Stomach (tissue), 8 donors: ENCODE measurements at regions not wholly inside any gene's neighbourhood (a gene's known extent, or its start where the extent isn't known, plus 50 kb on each side); places are given as distances from the start of the nearest gene placed in this dataset.

Experiments used
- DNase-seq, 2 donors: peaks; one replicate each; pipeline versions ENCODE4 v3.0.0 to v3.0.0-alpha.2; 2013 to 2019
- H3K27ac ChIP-seq, 5 donors: fragments of 200-600 bp in 4 of 5; sonication (generic) in 4 of 5; one replicate each; pipeline ENCODE4 v1.5.1; 2013 to 2019; ENCODE audit warnings: mild to moderate bottlenecking in 1 of 5, moderate library complexity in 1 of 5
- H3K27me3 ChIP-seq, 3 donors: fragments of 200-600 bp; sonication (generic); one replicate each; pipeline ENCODE4 v1.5.1; 2017 to 2019; ENCODE audit warnings: mixed run types in 1 of 3
- H3K36me3 ChIP-seq, 4 donors: fragments of 200-600 bp; sonication (generic); 1 replicate in 3 of 4; 2 replicates in 1 of 4; pipeline ENCODE4 v1.5.1; 2016 to 2019
- H3K4me1 ChIP-seq, 4 donors: fragments of 200-600 bp; sonication (generic); one replicate each; pipeline ENCODE4 v1.5.1; 2016 to 2019
- H3K4me3 ChIP-seq, 4 donors: fragments of 200-600 bp; sonication (generic) in 3 of 4; one replicate each; pipeline ENCODE4 v1.5.1; 2016 to 2019; ENCODE audit warnings: mild to moderate bottlenecking in 1 of 4
- H3K9me3 ChIP-seq, 4 donors: fragments of 200-600 bp; sonication (generic); one replicate each; pipeline ENCODE4 v1.5.1; 2016 to 2019
- CTCF ChIP-seq, 7 experiments: fragments of 450-650 bp in 4 of 7; fragments of 200-600 bp in 3 of 7; sonication (generic) in 3 of 7; IDR thresholded peaks; one replicate each; pipeline ENCODE4 v1.5.1; 2016 to 2019; ENCODE audit warnings: antibody characterized with exemption in 7 of 7, control low read depth in 2 of 7, mild to moderate bottlenecking in 1 of 7
- EP300 ChIP-seq: sonication (generic); formaldehyde crosslinking; IDR thresholded peaks from one replicate; pipeline ENCODE4 v1.6.1; 2017; ENCODE audit warnings: antibody characterized with exemption
- POLR2A ChIP-seq, 4 donors: fragments of 450-650 bp; IDR thresholded peaks; one replicate each; pipeline ENCODE4 v1.6.1; 2016; ENCODE audit warnings: antibody characterized with exemption in 4 of 4, control low read depth in 2 of 4, mild to moderate bottlenecking in 1 of 4, moderate library complexity in 1 of 4
- POLR2AphosphoS5 ChIP-seq, 3 donors: sonication (generic); formaldehyde crosslinking; IDR thresholded peaks; one replicate each; pipeline ENCODE4 v1.6.1; 2016; ENCODE audit warnings: antibody characterized with exemption in 3 of 3
- WGBS, 5 donors: extraction: QIAGEN DNeasy Blood & Tissue Kit in 3 of 5; methylation state at CpG; one replicate each; pipeline versions ENCODE4 v1.1.5 to v1.1.7; 2013 to 2018; 5-methylcytosine and 5-hydroxymethylcytosine counted together
- intact Hi-C: fragments of 100-400 bp; cut with DNase I; formaldehyde crosslinking; loops from one replicate; pipeline ENCODE4 v1.15.1; 2023; ENCODE audit warnings: low total_unique reads
- donor health status: healthy with polysubstance abuse.
- donor health status: Bipolar disorder and iron deficiency.
- donor health status: healthy.

GRCh38 chr1:14482784-14483450, 115.6 kb upstream of the KAZN start:
- H3K27ac ChIP-seq = no peak overlapping the region
- H3K4me1 ChIP-seq = peaks cover 0 to 6% (median 0%) of the 10 kb centered on the region in 4 donors
- TF ChIP-seq POLR2A (IDR thresholded peaks at IDR 0.05) = no peak
- intact Hi-C loops = no loop called here
- H3K9me3 ChIP-seq = peaks cover 0 to 3% (median 0%) of the 10 kb centered on the region in 4 donors
- DNase-seq = peak in 1 of 2 donors; percentile 20
- no peaks in the 10 kb centered on the region for H3K27me3 ChIP-seq
- H3K36me3 ChIP-seq = no peaks in the 10 kb centered on the region
- H3K4me3 ChIP-seq = no peak overlapping the region
- 64 to 75% (median 70%) methylated on average over 7 of the region's 7 CpGs for WGBS, 5 donors

- TF ChIP-seq POLR2A (IDR thresholded peaks at IDR 0.05) (no peak), POLR2AphosphoS5 (IDR thresholded peaks at IDR 0.05) (no peak), EP300 (no peak), CTCF (IDR thresholded peaks at IDR 0.05) (no peak)
- no peaks in the 10 kb centered on the region for H3K27me3 ChIP-seq
- 95 to 97% (median 96%) methylated on average over 5 of the region's 5 CpGs for WGBS, 5 donors
- peaks cover 0 to 6% (median 0%) of the 10 kb centered on the region in 4 donors for H3K4me1 ChIP-seq
- no peak overlapping the region for H3K4me3 ChIP-seq
- intact Hi-C loops = no loop called here
- no peak overlapping the region for H3K27ac ChIP-seq
- H3K36me3 ChIP-seq = no peaks in the 10 kb centered on the region
- no peak for DNase-seq
- peaks cover 0 to 3% (median 0%) of the 10 kb centered on the region in 4 donors for H3K9me3 ChIP-seq
Observed at GRCh38 chr1:14485285-14485684, 113.2 kb upstream of the KAZN start.

GRCh38 chr1:14486401-14487201, 111.9 kb upstream of the KAZN start:
- H3K27ac ChIP-seq = peak overlapping the region in 2 of 5 donors; percentile 8 to 39

GRCh38 chr1:14487671-14488070, 110.8 kb upstream of the KAZN start:
- Histone ChIP-seq H3K27me3 (no peaks in the 10 kb centered on the region), H3K4me1 (peaks cover 0 to 6% (median 0%) of the 10 kb centered on the region in 4 donors), H3K36me3 (no peaks in the 10 kb centered on the region), H3K27ac (no peak overlapping the region), H3K9me3 (peaks cover 0 to 3% (median 0%) of the 10 kb centered on the region in 4 donors), H3K4me3 (no peak overlapping the region)
- no peak for DNase-seq
- no peak for TF ChIP-seq EP300
- TF ChIP-seq POLR2AphosphoS5 (IDR thresholded peaks at IDR 0.05) = no peak
- no peak for TF ChIP-seq CTCF (IDR thresholded peaks at IDR 0.05)
- TF ChIP-seq POLR2A (IDR thresholded peaks at IDR 0.05) = no peak
- WGBS, 5 donors = 55 to 65% (median 60%) methylated on average over 3 of the region's 3 CpGs
- intact Hi-C loops = no loop called here

More at GRCh38 chr1:14486401-14487201, 111.9 kb upstream of the KAZN start:
- 46 to 59% (median 56%) methylated on average over 8 of the region's 8 CpGs for WGBS, 5 donors
- Histone ChIP-seq H3K36me3 (no peaks in the 10 kb centered on the region), H3K4me3 (no peak overlapping the region), H3K4me1 (peaks cover 0 to 6% (median 0%) of the 10 kb centered on the region in 4 donors), H3K9me3 (peaks cover 0 to 3% (median 0%) of the 10 kb centered on the region in 4 donors), H3K27me3 (no peaks in the 10 kb centered on the region)
- intact Hi-C loops = no loop called here
- TF ChIP-seq EP300 = no peak
- TF ChIP-seq POLR2AphosphoS5 (IDR thresholded peaks at IDR 0.05) = no peak
- no peak for TF ChIP-seq POLR2A (IDR thresholded peaks at IDR 0.05)
- TF ChIP-seq CTCF (IDR thresholded peaks at IDR 0.05) = no peak
- peak in 1 of 2 donors; percentile 38 for DNase-seq
